Lung (tissue), 11 donors: ENCODE measurements at regions not wholly inside any gene's neighbourhood (a gene's known extent, or its start where the extent isn't known, plus 50 kb on each side); places are given as distances from the start of the nearest gene placed in this dataset.

ENCODE experiments used
- ATAC-seq: fragments of 200-7000 bp; cut with Tn5 transposase; one replicate; pipeline ENCODE4 v1.9.1; 2020; ENCODE audit warnings: moderate number of reproducible peaks; ENCODE audit not compliant: insufficient read depth, low FRiP score
- DNase-seq, 3 donors: peaks; one replicate each; pipeline ENCODE4 v3.0.0-alpha.2; 2013 to 2017
- H3K27ac ChIP-seq, 2 donors: one replicate each; pipeline ENCODE4 v1.5.1; 2013; ENCODE audit warnings: mild to moderate bottlenecking in 2 of 2, moderate library complexity in 2 of 2, control low read depth in 1 of 2, inconsistent platforms in 1 of 2, low read depth in 1 of 2, low read length in 1 of 2
- H3K27me3 ChIP-seq, 3 donors: one replicate each; pipeline ENCODE4 v1.5.1; 2013; ENCODE audit warnings: low read length in 2 of 3; ENCODE audit not compliant: control insufficient read depth in 3 of 3, insufficient read depth in 3 of 3
- H3K36me3 ChIP-seq, 4 donors: one replicate each; pipeline ENCODE4 v1.5.1; 2013; ENCODE audit warnings: low read length in 4 of 4, mild to moderate bottlenecking in 1 of 4, moderate library complexity in 1 of 4; ENCODE audit not compliant: control insufficient read depth in 4 of 4, insufficient read depth in 4 of 4
- H3K4me1 ChIP-seq, 5 donors: one replicate each; pipeline ENCODE4 v1.5.1; 2013; ENCODE audit warnings: low read length in 5 of 5, mild to moderate bottlenecking in 2 of 5, moderate library complexity in 1 of 5; ENCODE audit not compliant: control insufficient read depth in 5 of 5, insufficient read depth in 5 of 5
- H3K4me3 ChIP-seq: one replicate; pipeline ENCODE4 v1.5.1; 2013; ENCODE audit warnings: mild to moderate bottlenecking, control low read depth, moderate library complexity
- H3K9ac ChIP-seq, 2 donors: one replicate each; pipeline ENCODE4 v1.5.1; 2013; ENCODE audit warnings: low read length in 2 of 2, control low read depth in 1 of 2; ENCODE audit not compliant: insufficient read depth in 1 of 2
- H3K9me3 ChIP-seq, 4 donors: one replicate each; pipeline ENCODE4 v1.5.1; 2013; ENCODE audit warnings: low read length in 3 of 4, mild to moderate bottlenecking in 1 of 4, moderate library complexity in 1 of 4; ENCODE audit not compliant: control insufficient read depth in 4 of 4, insufficient read depth in 3 of 4
- CTCF ChIP-seq: IDR thresholded peaks from 2 replicates; pipeline ENCODE4 v1.5.1; 2012; ENCODE audit warnings: mild to moderate bottlenecking; ENCODE audit errors: control extremely low read depth, extremely low read depth
- WGBS, 2 donors: extraction: QIAGEN DNeasy Blood & Tissue Kit; methylation state at CpG; one replicate each; pipeline ENCODE4 v1.1.7; 2013; 5-methylcytosine and 5-hydroxymethylcytosine counted together
- donor health status: control.
- donor health status: control.
- donor health status: Bipolar disorder and iron deficiency.
- donor health status: healthy.
- donor health status: DM: yes; HTN: yes; CAD: no.

GRCh38 chr2:149652926-149653325 lies 65.4 kb upstream of the MMADHC start:
- no peaks in the 10 kb centered on the region for H3K36me3 ChIP-seq
- H3K9me3 ChIP-seq, result peaks cover 0 to 2% (median under 1%) of the 10 kb centered on the region in 4 donors
- peaks cover 0 to 34% (median 5%) of the 10 kb centered on the region in 5 donors for H3K4me1 ChIP-seq
- H3K27me3 ChIP-seq, result no peaks in the 10 kb centered on the region
- H3K4me3 ChIP-seq, result no peak overlapping the region
- DNase-seq, result peak; percentile 93 to 97 (median 97)
- H3K9ac ChIP-seq, result peak overlapping the region in 1 of 2 donors; percentile 11
- no peak overlapping the region for H3K27ac ChIP-seq
- 74 to 78% methylated on average over 2 of the region's 2 CpGs for WGBS, 2 donors
- TF ChIP-seq CTCF, result no peak
- no peak for ATAC-seq

GRCh38 chr2:149652526-149652925 lies 65.0 kb upstream of the MMADHC start:
- no peak for ATAC-seq
- Histone ChIP-seq H3K36me3 (no peaks in the 10 kb centered on the region), H3K4me1 (peaks cover 0 to 34% (median 5%) of the 10 kb centered on the region in 5 donors), H3K27ac (no peak overlapping the region), H3K9ac (peak overlapping the region in 1 of 2 donors; percentile 11), H3K4me3 (no peak overlapping the region), H3K9me3 (peaks cover 0 to 2% (median under 1%) of the 10 kb centered on the region in 4 donors), H3K27me3 (no peaks in the 10 kb centered on the region)
- no peak for TF ChIP-seq CTCF
- WGBS, 2 donors, result 70 to 77% methylated on average over 3 of the region's 3 CpGs
- DNase-seq, result peak in 1 of 3 donors; percentile 67

- no peak for DNase-seq
- Histone ChIP-seq H3K27me3 (no peaks in the 10 kb centered on the region), H3K9ac (no peak overlapping the region), H3K36me3 (no peaks in the 10 kb centered on the region), H3K27ac (no peak overlapping the region), H3K9me3 (peaks cover 0 to 2% (median under 1%) of the 10 kb centered on the region in 4 donors), H3K4me1 (peaks cover 0 to 30% (median 5%) of the 10 kb centered on the region in 5 donors), H3K4me3 (no peak overlapping the region)
- no peak for TF ChIP-seq CTCF
- ATAC-seq, result no peak
- WGBS, 2 donors, result 85 to 91% methylated on average over 6 of the region's 6 CpGs
These were observed 63.7 kb upstream of the MMADHC start for GRCh38 chr2:149651229-149651628.

GRCh38 chr2:149650006-149650405 lies 62.4 kb upstream of the MMADHC start:
- TF ChIP-seq CTCF, result no peak
- no peak for ATAC-seq

More at GRCh38 chr2:149650006-149650405, 62.4 kb upstream of the MMADHC start:
- Histone ChIP-seq H3K4me3 (no peak overlapping the region), H3K9ac (no peak overlapping the region), H3K9me3 (peaks cover 0 to 2% (median 0%) of the 10 kb centered on the region in 4 donors), H3K27me3 (no peaks in the 10 kb centered on the region), H3K27ac (no peak overlapping the region), H3K4me1 (peaks cover 0 to 30% (median 5%) of the 10 kb centered on the region in 5 donors), H3K36me3 (no peaks in the 10 kb centered on the region)
- no peak for DNase-seq
- WGBS, 2 donors, result 75 to 76% methylated on average over 1 of the region's 1 CpG
